Panc1 (cell line): ENCODE measurements at regions not wholly inside any gene's neighbourhood (a gene's known extent, or its start where the extent isn't known, plus 50 kb on each side); places are given as distances from the start of the nearest gene placed in this dataset.

Source experiments
- POLR2AphosphoS5 ChIP-seq: IDR thresholded peaks from 2 replicates; pipeline ENCODE4 v1.6.1; 2012; ENCODE audit warnings: mild to moderate bottlenecking, low read depth, low read length, moderate library complexity
- TCF7L2 ChIP-seq: IDR thresholded peaks from 2 replicates; pipeline ENCODE4 v1.6.1; 2011; ENCODE audit warnings: mild to moderate bottlenecking, low read depth, low read length, inconsistent platforms
- TF ChIP-seq, protein P1 (sequence below): fragments of 450-650 bp; IDR thresholded peaks from 2 replicates; pipeline ENCODE4 v1.5.1; 2017; ENCODE audit warnings: mild to moderate bottlenecking

DNA sequence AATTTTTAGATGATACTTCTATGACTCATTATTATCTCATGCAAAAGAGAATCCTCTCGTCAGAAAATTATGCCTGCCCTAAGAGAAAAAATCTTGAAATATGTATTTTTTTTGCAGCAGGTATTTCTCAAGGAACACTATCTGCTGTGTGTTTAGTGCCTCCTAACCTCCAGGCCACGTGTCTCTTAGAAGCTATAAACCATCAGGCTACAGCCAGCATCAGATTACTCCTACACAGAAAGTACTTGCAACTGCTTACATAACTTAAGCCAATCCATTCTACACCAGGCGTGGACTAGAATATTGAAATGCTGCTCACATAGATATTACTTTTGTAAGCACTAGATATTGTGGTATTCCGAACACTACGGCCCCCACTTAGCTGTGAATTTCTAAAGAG lies 933.4 kb downstream of the PLA2G4A start:
- TF ChIP-seq, protein P1, sequence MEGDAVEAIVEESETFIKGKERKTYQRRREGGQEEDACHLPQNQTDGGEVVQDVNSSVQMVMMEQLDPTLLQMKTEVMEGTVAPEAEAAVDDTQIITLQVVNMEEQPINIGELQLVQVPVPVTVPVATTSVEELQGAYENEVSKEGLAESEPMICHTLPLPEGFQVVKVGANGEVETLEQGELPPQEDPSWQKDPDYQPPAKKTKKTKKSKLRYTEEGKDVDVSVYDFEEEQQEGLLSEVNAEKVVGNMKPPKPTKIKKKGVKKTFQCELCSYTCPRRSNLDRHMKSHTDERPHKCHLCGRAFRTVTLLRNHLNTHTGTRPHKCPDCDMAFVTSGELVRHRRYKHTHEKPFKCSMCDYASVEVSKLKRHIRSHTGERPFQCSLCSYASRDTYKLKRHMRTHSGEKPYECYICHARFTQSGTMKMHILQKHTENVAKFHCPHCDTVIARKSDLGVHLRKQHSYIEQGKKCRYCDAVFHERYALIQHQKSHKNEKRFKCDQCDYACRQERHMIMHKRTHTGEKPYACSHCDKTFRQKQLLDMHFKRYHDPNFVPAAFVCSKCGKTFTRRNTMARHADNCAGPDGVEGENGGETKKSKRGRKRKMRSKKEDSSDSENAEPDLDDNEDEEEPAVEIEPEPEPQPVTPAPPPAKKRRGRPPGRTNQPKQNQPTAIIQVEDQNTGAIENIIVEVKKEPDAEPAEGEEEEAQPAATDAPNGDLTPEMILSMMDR = no peak
- TF ChIP-seq POLR2AphosphoS5 = no peak
- TF ChIP-seq TCF7L2 = no peak
